ENCODE measurements at regions not wholly inside any gene's neighbourhood (a gene's known extent, or its start where the extent isn't known, plus 50 kb on each side); places are given as distances from the start of the nearest gene placed in this dataset.
"Not testable (repeated sequence)": the region's sequence is repeated elsewhere in the genome, so short reads cannot be mapped to it uniquely, and the experiment has no call there.

- DNase-seq (ENCODE audit: low spot score) = no peak
Measured at GRCh38 chr12:94916663-94917062, 86.8 kb downstream of the NDUFA12 start.

DNA sequence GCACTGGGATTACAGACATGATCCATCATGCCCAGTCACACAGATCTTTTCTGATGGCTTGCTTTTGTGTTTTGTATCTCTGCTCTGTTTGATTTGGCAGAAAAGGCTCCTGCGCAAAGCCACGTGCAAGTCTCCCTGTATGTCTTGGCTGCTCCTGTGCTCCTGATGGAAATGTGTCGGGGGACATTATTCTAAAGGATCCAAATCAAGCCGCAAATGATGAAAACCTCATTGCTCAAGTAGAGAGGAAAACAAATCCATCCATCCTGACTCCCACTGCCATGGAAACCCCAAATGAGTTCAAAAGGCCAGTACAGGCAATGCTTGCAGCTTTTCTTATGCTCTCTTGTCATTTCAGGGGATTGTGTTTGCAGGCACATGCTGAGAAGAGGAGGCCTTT lies 93.8 kb downstream of the NDUFA12 start:
- no peak for DNase-seq (ENCODE audit: low spot score)

DNA sequence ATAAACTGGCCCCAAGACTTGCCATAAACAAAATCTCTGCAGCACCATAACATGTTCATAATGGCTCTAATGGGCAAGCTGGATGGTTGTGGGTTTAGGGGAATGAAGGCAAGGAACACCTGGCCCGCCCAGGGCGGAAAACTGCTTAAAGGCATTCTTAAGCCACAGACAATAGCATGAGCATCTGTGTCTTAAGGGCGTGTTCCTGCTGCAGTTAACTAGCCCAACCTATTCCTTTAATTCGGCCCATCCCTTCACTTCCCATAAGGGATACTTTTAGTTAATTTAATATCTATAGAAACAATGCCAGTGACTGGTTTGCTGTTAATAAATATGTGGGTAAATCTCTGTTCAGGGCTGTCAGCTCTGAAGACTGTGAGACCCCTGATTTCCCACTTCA lies 97.7 kb downstream of the NDUFA12 start:
- DNase-seq (ENCODE audit: low spot score) = not testable (repeated sequence)

DNA sequence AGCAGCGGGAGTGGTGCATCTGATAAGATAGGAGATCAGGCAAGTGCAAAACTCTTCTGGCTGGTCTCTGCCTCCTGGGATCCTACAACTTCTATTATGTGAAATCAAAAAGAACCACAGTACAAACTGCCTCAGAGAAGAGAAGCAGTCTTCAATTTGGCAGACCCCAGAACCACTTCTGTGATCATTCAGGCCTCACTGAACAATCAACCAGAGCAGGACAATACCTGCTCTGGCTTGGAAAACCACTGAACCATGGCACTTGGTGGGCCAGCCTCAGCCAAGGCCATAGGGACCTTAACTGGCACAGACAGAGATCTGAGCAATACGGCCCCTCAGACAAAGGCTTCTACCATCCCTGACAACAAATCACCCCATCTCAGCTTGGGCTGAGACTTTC lies 103.0 kb downstream of the NDUFA12 start:
- no peak for DNase-seq (ENCODE audit: low spot score)

DNA sequence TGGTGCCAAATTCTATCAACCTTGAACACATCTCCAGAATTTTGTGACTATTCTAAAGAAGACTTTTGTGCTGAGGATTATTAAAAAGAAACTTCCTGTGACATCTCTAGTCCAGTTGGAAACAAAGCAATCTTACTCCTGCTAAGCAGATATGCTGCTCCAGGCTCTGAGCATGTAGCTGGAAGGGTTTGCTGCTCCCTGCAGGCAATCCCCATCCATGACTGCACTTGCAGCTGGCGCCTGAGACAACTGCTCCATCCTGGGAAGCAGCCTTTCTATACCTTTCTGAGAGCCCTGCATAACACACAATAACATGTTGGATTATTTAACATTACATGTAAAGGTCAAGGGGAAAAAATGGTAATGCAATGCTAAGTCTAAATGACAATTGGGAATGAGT lies 105.1 kb downstream of the NDUFA12 start:
- DNase-seq (ENCODE audit: low spot score) = no peak

- no peak for DNase-seq (ENCODE audit: low spot score)
Measured at GRCh38 chr12:94892544-94893267, 110.8 kb downstream of the NDUFA12 start.

GRCh38 chr12:94889445-94890210 lies 113.9 kb downstream of the NDUFA12 start:
- DNase-seq (ENCODE audit: low spot score) = no peak

- DNase-seq (ENCODE audit: low spot score) = no peak
Measured at GRCh38 chr12:94879542-94879941, 124.0 kb downstream of the NDUFA12 start.

GRCh38 chr12:94875525-94875924 lies 128.0 kb downstream of the NDUFA12 start:
- DNase-seq (ENCODE audit: low spot score) = no peak

- DNase-seq (ENCODE audit: low spot score) = no peak
Measured at GRCh38 chr12:94874518-94875302, 128.8 kb downstream of the NDUFA12 start.

DNA sequence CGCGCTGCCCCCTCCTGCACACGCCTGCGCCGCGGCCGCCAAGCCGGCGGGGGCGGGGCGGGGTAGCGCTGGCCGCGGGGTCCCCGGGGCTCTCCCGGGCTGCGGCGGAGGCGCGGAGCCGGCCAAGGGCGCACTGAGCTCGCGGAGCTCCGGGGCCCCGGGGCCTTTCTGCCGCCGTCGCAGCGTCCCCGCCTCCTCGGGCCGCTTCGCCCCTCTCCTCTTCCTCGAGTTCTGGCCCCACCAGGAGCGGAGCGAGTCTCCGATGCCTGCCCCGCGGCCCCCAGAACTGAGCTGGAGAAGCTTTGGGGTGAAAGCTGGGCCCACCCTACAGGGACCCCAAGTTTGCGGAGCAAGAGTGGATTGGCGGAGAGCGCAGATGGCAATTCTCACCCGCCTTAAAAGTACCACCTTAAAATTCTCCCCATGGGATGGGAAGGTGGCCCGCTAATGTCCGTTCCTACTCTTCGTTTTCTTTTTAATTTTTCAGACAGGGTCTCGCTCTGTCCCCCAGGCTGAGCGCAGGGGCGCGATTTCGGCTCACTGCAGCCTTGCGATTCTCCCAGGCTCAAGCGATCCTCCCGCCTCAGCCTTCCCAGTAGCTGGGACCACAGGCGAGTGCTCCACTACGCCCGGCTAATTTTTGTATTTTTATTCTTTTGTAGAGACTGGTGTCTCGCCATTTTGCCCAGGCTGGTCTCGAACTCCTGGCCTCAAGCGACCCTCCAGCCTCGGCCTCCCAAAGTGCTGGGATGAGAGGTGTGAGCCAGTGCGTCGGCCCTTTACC lies 129.6 kb downstream of the NDUFA12 start:
- no peak for DNase-seq (ENCODE audit: low spot score)

DNA sequence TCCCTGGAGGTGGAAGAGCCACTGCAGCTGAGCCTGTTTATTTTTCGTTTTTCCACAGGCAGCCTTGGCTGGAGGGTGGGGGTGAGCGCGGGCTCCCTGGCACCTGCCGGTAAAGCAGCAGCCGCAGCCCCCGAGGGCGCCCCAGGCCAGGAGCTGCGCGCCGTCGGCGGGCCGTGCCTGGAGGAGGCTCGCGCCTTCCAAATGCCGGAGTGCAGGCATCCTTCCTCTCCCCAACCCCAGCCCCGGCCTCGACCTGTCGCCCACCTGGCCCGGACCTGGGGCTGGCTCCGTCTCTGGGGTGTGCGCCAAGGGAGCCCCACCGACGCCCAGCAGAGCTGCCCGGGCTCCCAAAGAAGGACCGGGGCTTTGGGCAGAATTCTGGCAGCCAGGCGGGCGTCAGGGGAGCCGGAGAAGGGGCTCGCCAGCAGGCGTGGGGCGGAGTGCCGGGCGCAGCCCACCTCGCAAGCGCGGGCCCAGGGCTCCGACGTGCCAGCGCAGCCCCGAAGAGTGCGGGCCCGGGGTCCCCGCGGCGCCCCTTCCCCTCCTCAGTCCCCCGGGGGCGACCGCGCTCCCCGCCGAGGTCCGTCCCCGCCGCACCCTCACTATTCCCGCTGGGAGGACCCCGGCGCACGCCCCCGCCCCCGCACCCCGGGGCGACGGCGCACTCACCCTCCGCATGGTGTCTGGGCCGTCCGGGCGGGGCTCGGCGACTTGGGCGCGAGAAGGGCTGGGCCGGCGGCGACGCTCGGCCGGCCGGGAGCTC lies 130.3 kb downstream of the NDUFA12 start:
- no peak for DNase-seq (ENCODE audit: low spot score)

DNA sequence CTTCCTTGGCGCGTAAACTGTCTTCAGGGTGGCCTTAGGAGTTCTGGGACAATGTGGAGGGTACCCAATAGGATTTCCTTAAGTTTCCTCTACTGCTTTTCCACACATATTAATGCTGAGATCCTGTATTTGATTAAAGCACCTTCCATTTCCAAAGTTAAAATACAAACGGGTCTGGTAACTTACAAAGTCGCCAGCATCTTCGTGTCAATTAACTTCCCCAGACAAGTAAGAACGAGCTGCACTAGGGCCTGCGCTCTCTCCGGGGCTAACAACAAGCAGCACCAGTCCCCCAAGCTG lies 130.9 kb downstream of the NDUFA12 start:
- no peak for DNase-seq (ENCODE audit: low spot score)

DNA sequence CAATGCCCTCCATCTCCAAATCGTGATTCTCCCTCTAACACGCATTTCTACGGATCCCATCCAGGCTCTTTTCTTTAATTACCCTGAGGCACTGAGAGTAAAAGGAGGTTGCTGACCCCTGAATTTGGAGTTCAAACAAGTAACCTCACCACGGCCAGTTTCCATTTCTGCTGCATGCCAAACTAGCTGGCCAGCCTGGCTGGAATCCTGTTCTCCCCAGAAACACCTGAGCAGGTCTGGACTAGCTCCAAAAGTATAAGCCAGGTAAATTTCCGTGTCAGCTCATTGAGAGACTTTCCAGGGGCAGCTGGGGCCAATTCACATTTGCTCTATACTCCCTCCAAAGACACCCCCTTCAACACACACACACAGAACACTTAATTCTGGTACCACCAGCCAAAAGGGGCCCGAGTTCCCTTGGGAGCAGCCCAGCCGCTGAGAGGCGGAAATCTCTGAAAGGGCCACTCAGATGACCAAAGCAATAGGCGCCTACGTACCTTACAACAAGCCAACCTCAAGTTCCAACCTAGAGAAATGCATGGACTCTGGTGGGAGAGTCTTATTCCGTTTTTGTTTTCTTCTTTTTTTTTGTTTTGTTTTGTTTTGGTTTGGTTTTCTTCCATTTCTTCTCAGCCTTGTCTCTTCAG lies 131.4 kb downstream of the NDUFA12 start:
- DNase-seq (ENCODE audit: low spot score) = no peak

- no peak for DNase-seq (ENCODE audit: low spot score)
Measured at GRCh38 chr12:94870511-94870910, 133.0 kb downstream of the NDUFA12 start.

GRCh38 chr12:94868161-94868560 lies 135.3 kb downstream of the NDUFA12 start:
- no peak for DNase-seq (ENCODE audit: low spot score)

DNA sequence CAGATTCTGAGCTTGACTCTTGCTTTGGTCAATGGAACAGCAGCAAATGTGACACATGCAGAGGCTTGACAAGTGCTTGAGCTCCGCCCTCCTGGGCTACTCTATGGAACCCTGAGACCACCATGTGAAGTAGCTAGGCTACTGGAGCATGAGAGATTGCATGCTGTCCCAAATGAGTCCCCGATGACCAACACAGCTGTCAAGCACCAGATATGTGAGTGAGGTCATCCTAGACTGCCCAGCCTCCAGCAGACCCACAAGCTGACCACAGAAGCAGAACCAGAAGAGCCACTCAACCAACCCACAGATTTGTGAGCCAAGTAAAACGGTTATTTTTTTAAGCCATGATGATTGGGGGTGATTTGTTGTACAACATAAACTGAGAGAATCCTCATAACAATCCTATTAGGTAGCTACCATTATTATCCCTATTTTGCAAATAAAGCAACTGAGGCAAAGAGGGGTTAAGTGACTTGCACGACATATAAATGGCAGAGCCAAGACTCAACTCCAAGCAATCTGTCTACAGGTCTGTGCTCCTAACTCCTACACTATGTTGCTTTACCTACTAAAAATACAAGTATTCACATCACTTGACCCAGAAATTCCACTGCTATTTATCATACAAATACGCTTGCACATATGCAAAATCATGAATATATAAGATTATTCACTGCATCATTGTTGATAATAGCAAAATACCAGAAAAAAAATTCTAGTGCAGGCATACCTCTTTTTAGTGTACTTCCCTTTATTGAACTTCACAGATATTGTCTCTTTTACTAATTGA lies 136.2 kb downstream of the NDUFA12 start:
- no peak for DNase-seq (ENCODE audit: low spot score)

DNA sequence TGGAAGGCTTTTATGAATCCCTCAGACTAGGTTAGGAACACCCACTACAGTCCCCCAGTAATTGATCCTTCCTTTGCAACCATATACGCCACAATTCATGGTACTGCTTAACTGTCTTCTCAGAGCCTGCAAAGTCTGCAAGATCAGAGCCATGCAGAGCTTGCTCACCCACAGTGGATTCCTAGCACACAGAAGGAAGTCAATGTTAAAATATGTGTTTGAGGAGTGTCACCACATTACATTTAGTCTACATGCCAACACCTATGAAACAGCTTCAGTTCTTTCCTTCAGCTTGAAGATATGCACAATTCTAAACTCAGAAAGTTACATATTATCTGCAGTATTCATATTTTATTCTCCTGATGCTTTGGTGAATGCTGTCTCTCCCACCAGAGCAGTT lies 138.5 kb downstream of the NDUFA12 start:
- no peak for DNase-seq (ENCODE audit: low spot score)

DNA sequence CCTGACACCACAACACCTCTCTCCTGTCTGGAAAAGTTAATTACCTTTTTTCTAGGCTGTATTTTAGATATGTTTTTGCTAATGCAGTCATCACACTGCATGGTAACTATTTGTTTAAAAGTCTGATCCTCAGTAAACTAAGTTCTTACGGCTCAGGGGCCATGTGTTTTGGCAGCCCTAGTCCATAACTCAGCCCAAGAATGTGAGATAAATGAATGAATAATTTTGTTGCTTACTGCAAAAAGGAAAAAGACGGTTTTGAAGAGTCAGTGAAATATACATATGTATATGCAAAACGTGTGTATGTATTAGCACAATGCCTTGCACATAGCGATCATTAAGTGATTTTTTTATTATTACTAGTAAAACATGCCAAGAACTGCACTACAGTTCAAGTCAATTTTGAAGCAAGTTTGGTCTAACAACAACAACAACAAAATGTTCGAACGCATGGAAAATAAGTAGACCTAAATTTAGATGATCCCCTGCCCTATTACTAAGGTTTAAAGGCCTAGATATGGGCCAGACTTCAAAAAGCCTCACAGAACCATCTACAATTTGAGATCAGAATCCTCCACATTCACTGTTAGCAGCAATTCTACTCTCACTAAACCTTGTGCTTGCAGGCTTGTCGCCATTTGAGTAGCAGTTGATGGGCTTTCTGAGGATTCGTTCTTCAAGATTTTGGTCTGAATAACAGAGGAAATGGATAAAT lies 140.0 kb downstream of the NDUFA12 start:
- no peak for DNase-seq (ENCODE audit: low spot score)
